Mesenchymal stem cell (in vitro differentiated cells and primary cell): ENCODE measurements at regions not wholly inside any gene's neighbourhood (a gene's known extent, or its start where the extent isn't known, plus 50 kb on each side); places are given as distances from the start of the nearest gene placed in this dataset.

Source experiments
- DNase-seq: peaks from one replicate; pipeline ENCODE4 v3.0.0-alpha.2; 2013
- H2AFZ ChIP-seq: one replicate; pipeline ENCODE4 v1.6.1; 2013; ENCODE audit warnings: low read depth, mild to moderate bottlenecking, control low read depth, inconsistent platforms, low read length, moderate library complexity
- H2AK5ac ChIP-seq: 2 replicates; pipeline ENCODE4 v1.6.1; 2013; ENCODE audit warnings: low read length, moderate library complexity, mild to moderate bottlenecking, inconsistent platforms; ENCODE audit not compliant: severe bottlenecking
- H2BK120ac ChIP-seq: one replicate; pipeline ENCODE4 v1.6.1; 2013; ENCODE audit warnings: low read depth, mild to moderate bottlenecking, inconsistent platforms, low read length, moderate library complexity
- H2BK12ac ChIP-seq, 2 experiments: one replicate each; pipeline ENCODE4 v1.6.1; 2013; ENCODE audit warnings: inconsistent platforms in 2 of 2, low read length in 2 of 2, mild to moderate bottlenecking in 2 of 2, moderate library complexity in 2 of 2, control low read depth in 1 of 2
- H2BK15ac ChIP-seq: one replicate; pipeline ENCODE4 v1.6.1; 2013; ENCODE audit warnings: mild to moderate bottlenecking, low read depth, inconsistent platforms; ENCODE audit not compliant: poor library complexity, severe bottlenecking
- H2BK5ac ChIP-seq: 2 replicates; pipeline ENCODE4 v1.6.1; 2013; ENCODE audit warnings: low read depth, mild to moderate bottlenecking, low read length, control low read depth, inconsistent platforms; ENCODE audit not compliant: poor library complexity, severe bottlenecking
- H3K14ac ChIP-seq, 2 experiments: one replicate each; pipeline ENCODE4 v1.6.1; 2013; ENCODE audit warnings: inconsistent platforms in 2 of 2, low read length in 2 of 2, control low read depth in 1 of 2, mild to moderate bottlenecking in 1 of 2, moderate library complexity in 1 of 2
- H3K18ac ChIP-seq, 2 experiments: one replicate each; pipeline ENCODE4 v1.6.1; 2013; ENCODE audit warnings: inconsistent platforms in 2 of 2, low read length in 2 of 2, control low read depth in 1 of 2, low read depth in 1 of 2, mild to moderate bottlenecking in 1 of 2
- H3K23ac ChIP-seq, 2 experiments: one replicate each; pipeline ENCODE4 v1.6.1; 2013; ENCODE audit warnings: inconsistent platforms in 2 of 2, low read length in 2 of 2, mild to moderate bottlenecking in 2 of 2, moderate library complexity in 2 of 2, control low read depth in 1 of 2
- H3K27ac ChIP-seq: 2 replicates; pipeline ENCODE4 v1.5.1; 2013; ENCODE audit warnings: mild to moderate bottlenecking, moderate library complexity, low read length, control low read depth, inconsistent platforms; ENCODE audit not compliant: poor library complexity, severe bottlenecking
- H3K27me3 ChIP-seq, 2 experiments: 2 replicates each; pipeline versions ENCODE4 v1.6.1 to v1.7.0; 2013; ENCODE audit warnings: low read length in 2 of 2, mild to moderate bottlenecking in 2 of 2, moderate library complexity in 2 of 2, control low read depth in 1 of 2, inconsistent platforms in 1 of 2; ENCODE audit not compliant: control insufficient read depth in 1 of 2, insufficient read depth in 1 of 2
- H3K36me3 ChIP-seq, 2 experiments: 2 replicates each; pipeline versions ENCODE4 v1.6.1 to v1.7.0; 2013; ENCODE audit warnings: low read length in 2 of 2, control low read depth in 1 of 2, inconsistent platforms in 1 of 2, low read depth in 1 of 2, mild to moderate bottlenecking in 1 of 2; ENCODE audit not compliant: insufficient read depth in 2 of 2, control insufficient read depth in 1 of 2
- H3K4ac ChIP-seq, 2 experiments: one replicate each; pipeline ENCODE4 v1.6.1; 2013; ENCODE audit warnings: inconsistent platforms in 2 of 2, low read length in 2 of 2, mild to moderate bottlenecking in 2 of 2, moderate library complexity in 2 of 2, control low read depth in 1 of 2, low read depth in 1 of 2
- H3K4me1 ChIP-seq: 2 replicates; pipeline ENCODE4 v1.6.1; 2013; ENCODE audit warnings: low read depth, low read length, control low read depth; ENCODE audit not compliant: control insufficient read depth, insufficient read depth
- H3K4me2 ChIP-seq: 2 replicates; pipeline ENCODE4 v1.6.1; 2013; ENCODE audit warnings: low read length, mild to moderate bottlenecking, inconsistent platforms; ENCODE audit not compliant: poor library complexity, severe bottlenecking
- H3K4me3 ChIP-seq, 2 experiments: 2 replicates each; pipeline versions ENCODE4 v1.5.1 to v1.7.0; 2013; ENCODE audit warnings: low read length in 2 of 2, mild to moderate bottlenecking in 2 of 2, control low read depth in 1 of 2, low read depth in 1 of 2; ENCODE audit not compliant: insufficient read depth in 1 of 2
- H3K79me1 ChIP-seq: replicated peaks from 2 replicates; pipeline ENCODE4 v1.6.1; 2013; ENCODE audit warnings: mild to moderate bottlenecking, control low read depth, low read length, inconsistent platforms; ENCODE audit not compliant: poor library complexity, severe bottlenecking
- H3K9ac ChIP-seq: 2 replicates; pipeline ENCODE4 v1.7.0; 2013; ENCODE audit warnings: mild to moderate bottlenecking, low read length, moderate library complexity
- H3K9me3 ChIP-seq: 2 replicates; pipeline ENCODE4 v1.7.0; 2013; ENCODE audit warnings: mild to moderate bottlenecking, low read length; ENCODE audit not compliant: control insufficient read depth
- H4K8ac ChIP-seq: one replicate; pipeline ENCODE4 v1.6.1; 2013; ENCODE audit warnings: inconsistent platforms, mild to moderate bottlenecking, low read length, moderate library complexity
- H4K91ac ChIP-seq: one replicate; pipeline ENCODE4 v1.6.1; 2013; ENCODE audit warnings: mild to moderate bottlenecking, low read length, inconsistent platforms
- WGBS: methylation state at CpG from one replicate; pipeline ENCODE4 v1.1.7; 2013; ENCODE audit warnings: mixed read lengths; 5-methylcytosine and 5-hydroxymethylcytosine counted together

DNA sequence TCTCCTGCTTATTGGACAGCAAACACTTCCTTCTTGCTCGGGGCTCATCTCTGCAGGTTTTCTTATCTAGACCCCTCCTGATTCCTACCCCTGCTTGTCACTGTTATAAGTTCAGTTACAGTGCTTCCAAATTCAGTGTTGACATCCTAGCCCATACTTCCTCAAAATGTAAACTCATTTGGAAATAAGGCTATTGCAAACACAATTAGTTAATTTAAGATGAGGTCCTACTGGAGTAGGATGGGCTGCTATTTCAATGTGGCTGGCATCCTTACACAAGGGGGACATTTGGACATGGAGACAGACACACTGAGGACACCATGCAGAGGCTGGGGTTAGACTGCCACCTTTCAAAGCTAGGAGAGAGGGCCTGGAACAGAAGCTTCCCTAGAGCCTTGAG is 85.2 kb upstream of the NPVF start:
- Histone ChIP-seq H3K4ac (no peak overlapping the region), H3K4me2 (no peak overlapping the region), H4K8ac (no peak overlapping the region), H3K27me3 (no peaks in the 10 kb centered on the region), H2BK15ac (no peak overlapping the region), H3K4me1 (no peaks in the 10 kb centered on the region), H3K23ac (no peak overlapping the region), H3K27ac (no peak overlapping the region), H3K9ac (no peak overlapping the region), H2BK5ac (no peak overlapping the region), H2AK5ac (no peak overlapping the region), H4K91ac (no peak overlapping the region), H2AFZ (no peak overlapping the region), H2BK120ac (no peak overlapping the region), H3K9me3 (no peaks in the 10 kb centered on the region), H3K79me1 (no peaks in the 10 kb centered on the region), H3K18ac (no peak overlapping the region), H3K14ac (no peak overlapping the region), H3K36me3 (no peaks in the 10 kb centered on the region), H3K4me3 (no peak overlapping the region), H2BK12ac (no peak overlapping the region)
- 93% methylated on average over 1 of the region's 1 CpG for WGBS
- DNase-seq, result no peak

DNA sequence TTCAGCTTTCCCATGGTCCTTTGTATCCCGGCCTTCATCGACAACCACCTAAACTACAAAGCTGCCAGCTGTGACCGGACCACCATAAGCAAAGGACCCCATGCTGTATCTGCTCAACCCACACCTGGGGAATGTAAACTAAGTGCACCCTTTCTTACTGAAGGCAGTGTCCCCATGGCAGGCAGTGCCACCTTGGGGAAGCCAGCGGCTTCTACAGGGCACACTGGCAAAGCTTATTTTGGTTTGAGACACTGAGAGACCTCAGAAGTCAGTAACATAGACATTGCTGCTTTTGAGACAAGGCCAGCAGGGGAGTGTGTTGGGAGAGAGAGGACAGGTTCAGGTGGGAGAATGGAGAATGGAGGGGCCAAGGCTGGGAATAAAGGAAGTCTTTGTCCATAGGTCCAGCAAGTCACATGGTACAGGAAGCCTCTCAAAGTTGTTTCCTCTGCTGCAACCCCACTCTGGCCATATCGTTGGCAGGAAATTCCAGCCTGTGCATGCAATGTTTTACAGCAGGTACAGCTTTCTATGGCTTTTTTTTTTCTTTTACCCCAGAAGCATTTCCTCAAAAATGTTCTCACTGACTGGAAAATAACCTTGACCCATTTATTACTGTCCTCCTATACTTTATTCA is 85.9 kb upstream of the NPVF start:
- Histone ChIP-seq H3K18ac (no peak overlapping the region), H2BK15ac (no peak overlapping the region), H4K91ac (no peak overlapping the region), H3K4ac (no peak overlapping the region), H3K36me3 (no peaks in the 10 kb centered on the region), H2AFZ (no peak overlapping the region), H3K14ac (no peak overlapping the region), H4K8ac (peak overlapping the region; percentile 8), H3K27me3 (no peaks in the 10 kb centered on the region), H2BK120ac (no peak overlapping the region), H3K4me1 (no peaks in the 10 kb centered on the region), H3K9me3 (no peaks in the 10 kb centered on the region), H2BK12ac (no peak overlapping the region), H3K4me2 (no peak overlapping the region), H2AK5ac (no peak overlapping the region), H3K4me3 (no peak overlapping the region), H2BK5ac (no peak overlapping the region), H3K79me1 (no peaks in the 10 kb centered on the region), H3K23ac (no peak overlapping the region), H3K9ac (no peak overlapping the region), H3K27ac (no peak overlapping the region)
- DNase-seq, result no peak
- 76% methylated on average over 5 of the region's 5 CpGs for WGBS

DNA sequence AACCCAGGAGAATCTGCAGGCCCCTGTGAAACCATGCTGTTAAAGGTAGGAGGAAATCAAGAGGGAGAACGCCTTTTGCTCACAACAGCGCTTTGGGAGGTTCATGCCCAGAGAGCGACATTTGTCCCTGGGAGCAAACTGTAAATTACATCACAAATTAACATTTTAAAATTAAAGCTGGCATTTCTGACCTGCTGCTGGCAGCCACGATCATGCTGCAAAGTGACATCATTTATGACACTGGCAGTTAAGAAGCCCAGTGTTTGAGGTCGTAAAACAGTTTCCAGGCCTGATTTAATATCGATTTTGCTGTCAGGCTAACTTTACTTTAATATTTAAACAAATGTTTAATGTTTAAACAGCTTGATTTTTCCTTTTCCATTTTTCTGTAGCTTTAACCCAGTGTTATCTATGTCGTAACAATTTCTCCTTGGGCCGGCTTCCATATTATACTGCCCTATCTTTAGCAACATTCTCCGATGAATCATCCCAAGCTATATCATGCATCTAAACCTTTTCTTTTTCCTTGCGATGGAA is 86.5 kb upstream of the NPVF start:
- no peaks in the 10 kb centered on the region for H3K79me1 ChIP-seq
- no peaks in the 10 kb centered on the region for H3K36me3 ChIP-seq
- H3K14ac ChIP-seq, result no peak overlapping the region
- no peak overlapping the region for H3K4me3 ChIP-seq
- no peak overlapping the region for H3K4me2 ChIP-seq
- H3K4ac ChIP-seq, result no peak overlapping the region
- H4K91ac ChIP-seq, result no peak overlapping the region
- no peak overlapping the region for H3K18ac ChIP-seq
- no peak overlapping the region for H3K9ac ChIP-seq
- no peak overlapping the region for H2AFZ ChIP-seq
- H2BK120ac ChIP-seq, result no peak overlapping the region
- no peak overlapping the region for H3K23ac ChIP-seq
- no peak overlapping the region for H2BK12ac ChIP-seq
- H2AK5ac ChIP-seq, result no peak overlapping the region
- H4K8ac ChIP-seq, result no peak overlapping the region
- H2BK15ac ChIP-seq, result no peak overlapping the region
- no peak overlapping the region for H2BK5ac ChIP-seq
- DNase-seq, result peak; percentile 29
- H3K9me3 ChIP-seq, result no peaks in the 10 kb centered on the region
- H3K4me1 ChIP-seq, result no peaks in the 10 kb centered on the region
- H3K27ac ChIP-seq, result no peak overlapping the region
- 80% methylated on average over 8 of the region's 10 CpGs for WGBS
- no peaks in the 10 kb centered on the region for H3K27me3 ChIP-seq

DNA sequence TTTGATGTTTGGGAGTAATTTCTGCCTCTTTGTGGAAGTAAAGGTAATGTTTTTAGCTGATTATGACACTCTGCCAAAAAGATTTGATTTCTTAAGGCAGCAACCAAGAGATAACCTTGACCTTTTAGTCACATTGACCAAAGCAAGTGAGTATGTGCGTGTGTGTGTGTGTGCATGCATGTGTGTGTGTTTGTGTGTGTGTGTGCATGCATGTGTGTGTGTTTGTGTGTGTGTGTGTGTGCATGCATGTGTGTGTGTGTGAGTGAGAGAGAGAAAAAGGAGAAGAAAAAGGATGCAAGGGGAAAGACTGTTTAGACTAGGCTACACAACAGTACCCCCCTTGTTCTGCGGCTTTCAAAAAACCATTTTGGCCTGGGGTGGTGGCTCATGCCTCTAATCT is 88.1 kb upstream of the NPVF start:
- no peak overlapping the region for H3K14ac ChIP-seq
- no peak overlapping the region for H2BK5ac ChIP-seq
- H3K4me3 ChIP-seq, result no peak overlapping the region
- H3K27ac ChIP-seq, result no peak overlapping the region
- H2AK5ac ChIP-seq, result no peak overlapping the region
- H3K4me1 ChIP-seq, result no peaks in the 10 kb centered on the region
- WGBS, result 84% methylated on average over 2 of the region's 2 CpGs
- H2AFZ ChIP-seq, result no peak overlapping the region
- no peaks in the 10 kb centered on the region for H3K9me3 ChIP-seq
- H2BK15ac ChIP-seq, result no peak overlapping the region
- DNase-seq, result no peak
- H2BK120ac ChIP-seq, result no peak overlapping the region
- no peaks in the 10 kb centered on the region for H3K36me3 ChIP-seq
- H3K27me3 ChIP-seq, result peaks cover 0 to 3% of the 10 kb centered on the region in 2 experiments
- no peak overlapping the region for H3K23ac ChIP-seq
- H2BK12ac ChIP-seq, result no peak overlapping the region
- H3K4ac ChIP-seq, result no peak overlapping the region
- no peak overlapping the region for H3K18ac ChIP-seq
- H3K79me1 ChIP-seq, result no peaks in the 10 kb centered on the region
- H3K9ac ChIP-seq, result no peak overlapping the region
- H4K91ac ChIP-seq, result no peak overlapping the region
- no peak overlapping the region for H3K4me2 ChIP-seq
- H4K8ac ChIP-seq, result no peak overlapping the region
